ENCODE measurements at regions not wholly inside any gene's neighbourhood (a gene's known extent, or its start where the extent isn't known, plus 50 kb on each side); places are given as distances from the start of the nearest gene placed in this dataset.

DNA sequence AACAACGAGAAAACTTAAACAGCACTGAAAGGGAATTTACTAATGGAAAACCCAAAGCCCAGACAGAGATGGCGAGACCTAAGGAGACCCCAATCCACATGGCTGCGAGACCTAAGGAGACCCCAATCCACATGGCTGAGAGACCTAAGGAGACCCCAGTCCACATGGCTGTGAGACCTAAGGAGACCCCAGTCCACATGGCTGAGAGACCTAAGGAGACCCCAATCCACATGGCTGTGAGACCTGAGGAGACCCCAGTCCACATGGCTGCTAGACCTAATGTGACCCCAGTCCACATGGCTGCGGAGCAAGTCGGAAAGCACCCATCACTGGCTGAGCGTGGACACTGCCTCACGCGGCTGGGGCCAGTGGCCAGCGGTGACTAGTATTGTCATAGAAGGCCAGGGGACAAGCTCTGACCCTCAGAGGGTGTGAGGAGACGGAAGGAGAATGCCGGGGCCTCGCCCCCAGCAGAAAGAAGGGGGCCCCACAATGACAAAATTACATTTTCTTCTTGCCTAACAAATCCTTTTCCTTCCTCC, 241.8 kb downstream of the C16orf95 start:
- no peak for TF ChIP-seq GATA2 (IDR thresholded peaks at IDR 0.05; ENCODE audit: low read depth, low read length)
- TF ChIP-seq GATA3 (IDR thresholded peaks at IDR 0.05; ENCODE audit: low read depth, low read length): no peak
